ENCODE measurements at regions not wholly inside any gene's neighbourhood (a gene's known extent, or its start where the extent isn't known, plus 50 kb on each side); places are given as distances from the start of the nearest gene placed in this dataset.
A peak's percentile ranks its signal among the peaks of the same experiment; 100 is the strongest.
"Not testable (repeated sequence)": the region's sequence is repeated elsewhere in the genome, so short reads cannot be mapped to it uniquely, and the experiment has no call there.

GRCh38 chr6:146908786-146909185, 295.4 kb upstream of the STXBP5 start:
- no peak for FAIRE-seq

GRCh38 chr6:146909376-146909775, 294.8 kb upstream of the STXBP5 start:
- no peak for FAIRE-seq

- FAIRE-seq = no peak
Observed at GRCh38 chr6:146909886-146910285, 294.3 kb upstream of the STXBP5 start.

- FAIRE-seq = no peak
Observed at GRCh38 chr6:146910611-146911010, 293.6 kb upstream of the STXBP5 start.

DNA sequence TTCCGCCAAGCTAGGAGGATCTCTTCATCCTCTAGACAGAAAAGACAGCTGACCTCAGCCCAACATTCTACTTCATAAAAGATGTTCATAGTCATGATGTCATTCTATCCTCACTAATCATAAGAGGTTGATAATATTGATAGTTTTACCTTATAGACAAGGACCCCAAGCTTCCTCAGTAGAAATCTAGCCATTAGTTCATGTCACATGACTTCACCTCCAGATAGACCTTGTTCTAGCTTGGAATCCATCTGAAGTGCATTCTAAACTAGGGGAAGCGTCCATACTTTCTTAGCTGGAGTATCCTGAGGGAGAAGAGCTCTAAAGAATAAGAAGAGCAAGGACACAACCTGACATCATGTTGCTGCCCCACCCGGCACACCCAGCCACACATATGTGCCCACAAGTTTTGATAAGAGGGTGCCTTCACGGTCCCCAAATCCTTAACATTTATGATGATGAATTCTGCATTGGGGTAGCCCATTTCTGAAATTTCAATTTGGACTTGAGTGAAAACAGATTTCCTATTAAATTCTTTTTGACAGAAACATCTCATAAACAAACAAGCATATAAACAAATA, 292.5 kb upstream of the STXBP5 start:
- no peak for FAIRE-seq

- FAIRE-seq = no peak
Observed at GRCh38 chr6:146912730-146913685, 291.2 kb upstream of the STXBP5 start.

DNA sequence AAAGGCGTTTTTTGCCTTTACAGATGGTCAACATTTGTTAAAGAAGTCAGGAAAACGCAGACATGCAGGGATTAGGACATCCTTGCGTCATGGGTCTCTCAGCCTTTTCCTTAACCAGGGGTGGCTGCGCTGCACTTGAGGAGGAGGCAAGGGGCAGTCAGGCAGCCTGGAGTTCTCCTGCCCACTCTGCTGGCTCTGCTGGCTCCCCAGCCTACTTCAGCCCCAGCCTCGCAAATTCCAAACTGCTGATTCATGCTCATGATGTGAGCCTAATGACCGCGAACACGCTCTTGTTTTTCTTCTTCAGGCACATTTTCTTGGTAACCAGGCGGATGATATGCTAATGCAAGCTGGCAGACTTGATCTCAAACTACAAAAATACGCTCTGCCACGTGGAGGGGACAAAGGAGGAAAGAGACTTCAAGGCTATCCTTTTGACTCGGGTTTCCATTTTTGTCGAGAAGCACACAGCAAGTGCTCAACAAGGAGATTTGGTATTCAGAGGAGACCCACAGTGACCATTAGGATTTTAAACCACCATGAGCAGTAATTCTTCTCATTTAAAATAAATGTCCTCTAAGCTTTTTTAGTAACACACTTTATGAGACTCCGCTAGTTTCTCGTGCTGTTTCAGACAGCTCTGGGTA, 290.3 kb upstream of the STXBP5 start:
- FAIRE-seq = peak; percentile 86

DNA sequence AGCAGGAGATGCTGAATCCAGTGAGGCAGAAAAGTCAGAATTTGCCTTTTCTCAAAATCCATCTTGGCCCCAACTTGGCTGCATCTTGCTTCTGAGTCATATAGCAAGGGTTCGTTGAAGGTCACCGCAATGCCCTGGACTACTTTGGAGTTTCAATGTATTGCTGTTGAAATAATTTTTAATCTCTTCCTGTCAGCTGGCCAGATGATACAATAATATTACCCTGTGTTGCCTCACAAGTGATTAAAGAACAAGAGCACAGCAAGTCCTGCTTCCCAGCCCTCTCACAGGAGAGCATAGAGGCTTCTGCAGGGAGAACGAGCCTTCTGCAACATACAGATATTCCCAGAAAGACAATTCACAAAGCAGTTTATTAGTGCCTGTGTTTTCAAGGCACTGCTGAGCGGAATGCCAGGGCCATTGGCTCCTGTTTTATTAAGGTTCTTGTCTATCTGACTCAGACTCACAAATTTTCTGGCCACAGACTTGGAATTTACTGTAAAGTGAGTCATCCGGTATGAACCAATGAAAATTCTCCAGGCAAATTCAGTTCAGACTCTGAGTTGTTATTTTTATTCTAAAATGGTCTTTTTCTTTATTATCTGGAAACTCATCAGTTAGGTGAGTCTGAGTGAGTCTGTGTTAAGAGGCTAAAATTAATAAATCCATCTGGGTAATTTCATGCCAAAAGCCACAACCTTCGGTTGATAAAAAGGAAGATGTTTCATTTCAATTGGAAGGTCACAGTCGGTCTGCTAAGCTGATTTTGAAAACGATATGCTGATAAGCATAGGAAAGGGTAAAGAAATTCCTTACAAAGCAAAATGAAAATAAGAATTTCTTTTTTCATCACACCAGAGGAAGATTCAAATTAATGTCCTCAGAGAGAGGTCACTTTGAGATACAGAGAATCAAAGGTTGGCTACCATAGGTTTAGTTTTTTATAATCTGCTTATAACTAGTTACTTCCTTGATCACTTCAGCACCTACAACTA, 289.4 kb upstream of the STXBP5 start:
- FAIRE-seq = peak; percentile 86

DNA sequence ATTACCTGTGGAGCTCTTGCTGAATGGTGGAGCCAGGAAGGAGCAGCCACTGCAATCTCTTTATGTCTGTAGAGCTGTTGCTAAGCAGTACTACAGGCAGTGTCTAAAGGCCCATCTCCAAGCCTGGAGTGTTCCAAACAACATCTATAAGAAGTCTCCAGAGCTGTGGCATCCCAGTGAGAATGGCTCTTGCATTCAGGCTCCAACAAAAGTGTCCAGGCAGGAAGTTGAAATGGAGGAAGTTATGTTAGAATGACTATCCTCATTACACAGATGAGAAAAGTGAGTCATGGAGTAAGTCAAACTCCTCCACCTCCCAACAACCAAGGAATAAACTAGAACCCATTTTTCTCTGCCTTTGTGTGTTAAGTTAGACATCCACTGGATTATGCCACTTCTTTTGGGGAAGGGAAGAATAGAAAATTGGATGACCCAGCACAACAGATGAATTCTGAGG, 288.5 kb upstream of the STXBP5 start:
- FAIRE-seq = no peak

DNA sequence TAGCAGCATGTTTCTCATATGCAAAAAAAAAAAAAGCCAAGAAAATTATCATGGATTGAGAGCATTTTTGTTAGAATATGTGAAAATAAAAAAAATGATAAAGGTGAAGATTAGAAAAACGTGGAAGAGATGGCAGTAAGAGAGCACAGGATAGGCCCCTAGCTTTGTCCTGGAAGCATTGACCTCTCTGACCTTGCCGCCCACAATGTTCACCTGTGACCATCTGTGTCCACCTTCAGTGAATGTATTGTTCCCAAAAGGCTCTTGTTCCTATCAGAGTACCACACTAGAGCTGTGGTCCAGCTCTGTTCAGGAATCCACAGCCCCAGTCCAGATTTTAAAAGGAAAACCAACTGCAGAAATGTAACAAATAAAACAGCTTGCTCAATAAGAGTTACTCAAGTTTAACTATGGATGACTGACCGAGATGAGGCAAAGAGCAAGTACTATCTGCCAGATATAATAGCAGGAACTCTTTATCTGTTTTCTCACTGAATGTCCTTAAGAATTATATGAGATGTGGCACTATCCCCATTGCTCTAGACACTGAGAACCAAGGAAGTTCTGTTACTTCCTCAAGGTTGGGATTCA, 287.7 kb upstream of the STXBP5 start:
- FAIRE-seq = no peak

DNA sequence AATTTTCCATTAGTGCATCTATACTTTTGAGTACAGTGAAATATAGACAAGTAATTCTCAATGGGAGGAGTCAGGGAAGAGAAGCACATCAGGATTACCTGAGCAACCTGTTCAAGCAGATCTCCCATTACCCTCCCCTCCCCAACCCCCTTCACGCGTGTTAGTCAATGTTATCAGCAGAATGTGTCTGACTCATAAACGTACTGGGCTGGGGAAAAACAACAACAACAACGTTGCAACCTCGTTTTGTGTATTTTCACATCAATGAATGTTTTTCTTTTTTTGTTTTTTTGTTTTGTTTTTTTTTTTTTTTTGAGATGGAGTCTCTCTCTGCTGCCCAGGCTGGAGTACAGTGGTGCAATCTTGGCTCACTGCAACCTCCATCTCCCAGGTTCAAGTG, 287.0 kb upstream of the STXBP5 start:
- FAIRE-seq = no peak

DNA sequence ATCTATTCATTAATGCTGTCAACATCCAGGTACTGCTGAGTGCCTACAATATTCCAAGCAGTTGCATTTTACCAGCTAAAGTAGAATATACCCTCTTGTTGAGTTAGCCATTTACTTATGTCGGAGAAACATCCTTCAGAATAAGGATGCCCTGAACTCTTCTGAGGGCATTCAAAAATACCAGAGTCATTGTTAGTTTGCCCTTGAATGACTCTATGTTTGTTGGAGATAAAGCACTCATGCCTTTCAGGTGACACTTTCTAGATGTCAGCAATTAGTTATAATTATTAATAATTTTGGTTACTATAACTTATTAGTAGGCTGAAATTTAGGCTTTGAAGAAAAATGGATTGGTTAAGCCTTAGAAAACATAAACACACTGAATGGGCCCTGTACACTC, 286.2 kb upstream of the STXBP5 start:
- FAIRE-seq = no peak

DNA sequence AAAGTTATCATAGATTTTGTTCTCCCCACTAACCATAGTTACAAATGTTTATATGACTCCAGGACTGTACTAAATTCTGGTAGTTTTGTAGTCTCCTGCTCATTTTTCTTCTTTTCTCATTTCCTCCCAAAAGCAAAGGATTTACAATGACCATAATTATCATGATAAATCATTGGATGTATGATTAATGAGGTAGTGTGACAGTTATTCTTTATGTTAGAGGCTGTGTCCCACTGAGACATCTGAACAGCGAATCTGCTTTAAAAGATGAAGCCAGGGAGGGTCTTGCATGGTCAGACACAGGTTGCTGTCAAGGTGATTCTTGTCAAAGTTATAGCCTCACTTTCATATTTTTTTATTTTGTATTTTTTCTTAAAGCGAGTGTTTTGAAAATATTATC, 285.2 kb upstream of the STXBP5 start:
- FAIRE-seq = no peak

DNA sequence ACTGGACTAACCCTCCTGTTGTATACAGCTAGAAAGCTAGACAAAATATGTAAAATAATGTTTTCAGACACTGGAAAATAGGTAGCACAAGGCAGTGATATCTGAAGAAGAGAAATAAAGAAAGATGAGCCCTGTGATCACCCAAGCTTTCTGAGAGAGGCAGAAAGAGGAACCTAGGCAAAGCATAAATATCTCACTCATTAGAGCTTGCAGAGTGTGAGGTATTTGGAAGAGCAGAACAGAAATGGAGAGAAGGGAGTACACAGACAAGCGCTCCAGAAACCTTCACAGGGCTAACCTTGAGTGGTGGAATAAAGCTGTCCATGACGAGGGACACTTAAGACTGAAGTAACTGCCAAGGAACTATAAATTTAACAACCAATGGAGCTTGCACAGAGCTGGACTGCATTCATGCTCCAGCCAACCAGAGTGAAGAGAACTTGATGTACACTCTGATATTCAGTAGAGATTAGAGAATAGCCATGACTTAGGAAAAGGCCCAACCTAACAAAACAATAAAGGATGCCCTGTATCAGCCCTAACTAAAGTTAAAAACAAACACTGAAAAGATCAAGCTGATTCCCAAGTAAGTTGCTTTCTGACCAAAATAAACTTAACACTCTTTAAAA, 280.9 kb upstream of the STXBP5 start:
- no peak for FAIRE-seq

- no peak for FAIRE-seq
Observed at GRCh38 chr6:146925846-146926245, 278.4 kb upstream of the STXBP5 start.

- FAIRE-seq = no peak
Observed at GRCh38 chr6:146928503-146928902, 275.7 kb upstream of the STXBP5 start.

GRCh38 chr6:146931214-146931613, 273.0 kb upstream of the STXBP5 start:
- FAIRE-seq = no peak

DNA sequence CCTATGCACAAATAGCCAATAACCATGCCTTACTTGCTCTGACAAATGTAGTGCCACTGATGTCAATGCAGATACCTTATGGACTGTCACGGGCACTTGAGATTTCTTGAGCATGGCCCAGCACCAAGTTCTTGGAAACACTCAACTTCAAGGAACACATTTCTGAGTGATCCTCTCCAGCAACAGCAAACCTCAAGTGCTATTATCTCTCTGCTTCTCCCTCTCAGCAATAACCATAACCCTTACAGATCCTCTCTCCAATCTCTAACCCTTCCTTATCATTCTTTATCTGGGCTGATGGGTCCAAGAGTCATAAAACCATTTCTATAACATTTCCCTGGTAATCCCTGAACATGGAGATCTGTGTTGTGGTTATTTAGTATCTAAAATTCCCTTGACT, 266.9 kb upstream of the STXBP5 start:
- no peak for FAIRE-seq

GRCh38 chr6:146938266-146938665, 266.0 kb upstream of the STXBP5 start:
- no peak for FAIRE-seq

DNA sequence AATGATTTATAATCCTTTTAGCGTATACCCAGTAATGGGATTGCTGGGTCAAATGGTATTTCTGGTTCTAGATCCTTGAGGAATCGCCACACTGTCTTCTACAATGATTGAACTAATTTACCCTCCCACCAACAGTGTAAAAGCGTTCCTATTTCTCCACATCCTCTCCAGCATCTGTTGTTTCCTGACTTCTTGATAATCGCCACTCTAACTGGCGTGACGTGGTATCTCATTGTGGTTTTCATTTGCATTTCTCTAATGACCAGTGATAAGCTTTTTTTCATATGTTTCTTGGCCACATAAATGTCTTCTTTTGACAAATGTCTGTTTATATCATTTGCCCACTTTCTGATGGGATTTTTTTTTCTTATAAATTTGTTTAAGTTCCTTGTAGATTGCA, 264.8 kb upstream of the STXBP5 start:
- FAIRE-seq = not testable (repeated sequence)

DNA sequence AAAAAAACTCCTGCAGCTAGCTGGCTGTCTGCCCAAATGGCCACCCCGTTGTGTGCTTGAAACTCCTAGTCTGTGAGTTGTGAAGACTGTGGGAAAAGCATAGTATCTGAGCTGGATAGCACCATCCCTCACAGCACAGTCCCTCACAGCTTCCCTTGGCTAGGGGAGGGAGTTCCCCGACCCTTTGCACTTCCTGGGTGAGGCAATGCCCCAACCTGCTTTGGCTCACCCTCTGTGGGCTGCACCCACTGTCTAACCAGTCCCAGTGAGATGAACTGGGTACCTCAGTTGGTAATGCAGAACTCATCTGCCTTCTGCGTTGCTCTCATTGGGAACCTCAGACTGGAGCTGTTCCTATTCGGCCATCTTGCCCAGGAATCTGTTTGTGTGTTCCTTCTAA, 260.6 kb upstream of the STXBP5 start:
- no peak for FAIRE-seq

DNA sequence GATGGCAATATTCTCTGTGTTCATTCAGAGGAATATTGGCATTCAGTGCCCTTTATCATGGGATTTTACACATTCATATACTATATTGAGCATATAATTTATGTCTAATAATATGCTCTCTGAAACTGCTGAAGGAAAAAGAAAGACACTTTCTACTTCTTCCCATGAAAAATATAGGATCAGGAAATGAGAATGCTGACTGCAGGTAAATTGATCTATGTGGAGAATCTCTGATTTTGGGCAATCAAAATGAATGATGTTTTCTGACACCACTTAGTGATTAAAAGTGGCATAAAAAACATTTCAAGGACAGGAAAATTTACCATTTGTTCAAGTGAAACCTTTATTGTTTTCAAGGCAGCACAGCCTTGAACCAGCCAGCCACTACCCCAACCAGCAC, 260.1 kb upstream of the STXBP5 start:
- no peak for FAIRE-seq
